Caco-2 (cell line): ENCODE measurements at regions not wholly inside any gene's neighbourhood (a gene's known extent, or its start where the extent isn't known, plus 50 kb on each side); places are given as distances from the start of the nearest gene placed in this dataset.
A peak's percentile ranks its signal among the peaks of the same experiment; 100 is the strongest.

Source experiments
- BruUV-seq: library from RNA; stranded (reverse); fragments of 400-500 nt; replicated peaks from 2 replicates; lab custom pipeline; 2021; lab: Mats Ljungman, UMichigan
- CTCF ChIA-PET: fragments of 300-600 bp; sonication (Branson Sonifier 250); formaldehyde crosslinking; loops from one replicate; lab custom pipeline; 2022; ENCODE audit warnings: antibody characterized with exemption; lab: Charles Lee
- POLR2A ChIA-PET: fragments of 300-600 bp; sonication (Branson Sonifier 250); formaldehyde crosslinking; loops from one replicate; lab custom pipeline; 2022; ENCODE audit warnings: antibody characterized with exemption; lab: Charles Lee
- DNase-seq, 2 experiments: peaks; one replicate each; pipeline versions ENCODE4 v3.0.0 to v3.0.0-alpha.2; 2020 to 2022
- H3K27me3 ChIP-seq: replicated peaks from 2 replicates; pipeline ENCODE4 v1.6.0; 2011; ENCODE audit warnings: low read length; ENCODE audit not compliant: control insufficient read depth, insufficient read depth
- H3K36me3 ChIP-seq: 2 replicates; pipeline ENCODE4 v1.5.1; 2011; ENCODE audit warnings: low read length; ENCODE audit not compliant: control insufficient read depth, insufficient read depth
- H3K4me1 ChIP-seq: fragments of 250-450 bp; sonication (Bioruptor Pico); 2 replicates; pipeline ENCODE4 v1.5.1; 2020; ENCODE audit warnings: mild to moderate bottlenecking
- H3K4me3 ChIP-seq: 2 replicates; pipeline ENCODE4 v1.5.1; 2011; ENCODE audit warnings: low read depth, mild to moderate bottlenecking, control low read depth, low read length
- H3K9me3 ChIP-seq: fragments of 250-450 bp; sonication (Bioruptor Pico); 2 replicates; pipeline ENCODE4 v1.5.1; 2020; ENCODE audit warnings: mild to moderate bottlenecking, moderate library complexity
- H3K27ac Mint-ChIP-seq: one replicate; pipeline ENCODE4 v1.8.0; 2022; ENCODE audit warnings: mixed read lengths; ENCODE audit not compliant: unreplicated experiment
- H3K27me3 Mint-ChIP-seq: one replicate; pipeline ENCODE4 v1.8.0; 2022; ENCODE audit warnings: mixed read lengths; ENCODE audit not compliant: insufficient read depth, unreplicated experiment
- H3K36me3 Mint-ChIP-seq: one replicate; pipeline ENCODE4 v1.8.0; 2022; ENCODE audit warnings: mild to moderate bottlenecking, mixed read lengths; ENCODE audit not compliant: insufficient read depth, unreplicated experiment
- H3K4me1 Mint-ChIP-seq: one replicate; pipeline ENCODE4 v1.8.0; 2022; ENCODE audit warnings: low read depth, mixed read lengths; ENCODE audit not compliant: unreplicated experiment
- H3K4me3 Mint-ChIP-seq: one replicate; pipeline ENCODE4 v1.8.0; 2022; ENCODE audit warnings: mild to moderate bottlenecking, moderate library complexity, mixed read lengths; ENCODE audit not compliant: unreplicated experiment
- H3K9me3 Mint-ChIP-seq: one replicate; pipeline ENCODE4 v1.8.0; 2022; ENCODE audit warnings: mixed read lengths; ENCODE audit not compliant: unreplicated experiment
- CTCF ChIP-seq, 2 experiments: fragments of 200-600 bp in 1 of 2; IDR thresholded peaks; 1 replicate in 1 of 2; 2 replicates in 1 of 2; pipeline versions ENCODE4 v1.5.1 to v1.8.0; 2011 to 2022; ENCODE audit warnings: antibody characterized with exemption in 1 of 2, control low read depth in 1 of 2, inconsistent platforms in 1 of 2, low read depth in 1 of 2, low read length in 1 of 2, mild to moderate bottlenecking in 1 of 2, moderate library complexity in 1 of 2; ENCODE audit not compliant: insufficient read depth in 1 of 2, severe bottlenecking in 1 of 2, unreplicated experiment in 1 of 2
- intact Hi-C: fragments of 100-400 bp; cut with micrococcal nuclease; formaldehyde crosslinking; loops from one replicate; pipeline ENCODE4 v1.10.0; 2022; ENCODE audit not compliant: unreplicated experiment

- no peaks in the 10 kb centered on the region for H3K27me3 ChIP-seq
- Mint-ChIP-seq H3K27me3 (peaks cover 6% of the 10 kb centered on the region), H3K4me3 (no peak overlapping the region), H3K4me1 (peaks cover 7% of the 10 kb centered on the region), H3K27ac (no peak overlapping the region), H3K36me3 (no peaks in the 10 kb centered on the region), H3K9me3 (peaks cover 9% of the 10 kb centered on the region)
- BruUV-seq: no TSS peak
- TF ChIP-seq CTCF (IDR thresholded peaks at IDR 0.05; ENCODE audit: insufficient read depth in 1 of 2, low read depth in 1 of 2, low read length in 1 of 2, severe bottlenecking in 1 of 2, unreplicated experiment in 1 of 2): no peak
- intact Hi-C loops: no loop called here
- no peaks in the 10 kb centered on the region for H3K9me3 ChIP-seq
- H3K4me3 ChIP-seq: no peak overlapping the region
- ChIA-PET POLR2A (no interaction called here), CTCF (interaction anchor here (3.5 kb wide), 1 partner anchor 10 kb away, joined by 21 read pairs; no protein-coding TSS in a partner anchor)
- DNase-seq: peak; percentile 33 to 71
- no peaks in the 10 kb centered on the region for H3K36me3 ChIP-seq
- H3K4me1 ChIP-seq: peaks cover 8% of the 10 kb centered on the region
Measured at GRCh38 chr11:93905384-93905783, 55.0 kb upstream of the VSTM5 start.

- no peak for DNase-seq
- BruUV-seq: no TSS peak
- Mint-ChIP-seq H3K36me3 (no peaks in the 10 kb centered on the region), H3K4me3 (no peak overlapping the region), H3K27ac (no peak overlapping the region), H3K27me3 (peaks cover 6% of the 10 kb centered on the region), H3K4me1 (peaks cover 7% of the 10 kb centered on the region), H3K9me3 (peaks cover 9% of the 10 kb centered on the region)
- Histone ChIP-seq H3K4me3 (no peak overlapping the region), H3K4me1 (peaks cover 8% of the 10 kb centered on the region), H3K27me3 (no peaks in the 10 kb centered on the region), H3K36me3 (no peaks in the 10 kb centered on the region), H3K9me3 (no peaks in the 10 kb centered on the region)
- intact Hi-C loops: no loop called here
- ChIA-PET CTCF (interaction anchor here (3.5 kb wide), 1 partner anchor 11 kb away, joined by 21 read pairs; no protein-coding TSS in a partner anchor), POLR2A (no interaction called here)
- TF ChIP-seq CTCF (IDR thresholded peaks at IDR 0.05; ENCODE audit: insufficient read depth in 1 of 2, low read depth in 1 of 2, low read length in 1 of 2, severe bottlenecking in 1 of 2, unreplicated experiment in 1 of 2): no peak
Measured at GRCh38 chr11:93906486-93906885, 56.1 kb upstream of the VSTM5 start.

- BruUV-seq: no TSS peak
- CTCF ChIA-PET: no interaction called here
Measured at GRCh38 chr11:93907901-93908300, 57.5 kb upstream of the VSTM5 start.

More at GRCh38 chr11:93907901-93908300, 57.5 kb upstream of the VSTM5 start:
- peak overlapping the region; percentile 4 for H3K27ac Mint-ChIP-seq
- POLR2A ChIA-PET: no interaction called here
- H3K36me3 Mint-ChIP-seq: no peaks in the 10 kb centered on the region
- Histone ChIP-seq H3K9me3 (no peaks in the 10 kb centered on the region), H3K4me3 (no peak overlapping the region), H3K4me1 (peaks cover 8% of the 10 kb centered on the region), H3K36me3 (no peaks in the 10 kb centered on the region), H3K27me3 (no peaks in the 10 kb centered on the region)
- peaks cover 9% of the 10 kb centered on the region for H3K9me3 Mint-ChIP-seq
- peaks cover 7% of the 10 kb centered on the region for H3K4me1 Mint-ChIP-seq
- no peak overlapping the region for H3K4me3 Mint-ChIP-seq
- H3K27me3 Mint-ChIP-seq: peaks cover 5% of the 10 kb centered on the region
- TF ChIP-seq CTCF (IDR thresholded peaks at IDR 0.05; ENCODE audit: insufficient read depth in 1 of 2, low read depth in 1 of 2, low read length in 1 of 2, severe bottlenecking in 1 of 2, unreplicated experiment in 1 of 2): no peak
- intact Hi-C loops: no loop called here
- DNase-seq: no peak
